Vagina (tissue), 2 donors: ENCODE measurements at regions not wholly inside any gene's neighbourhood (a gene's known extent, or its start where the extent isn't known, plus 50 kb on each side); places are given as distances from the start of the nearest gene placed in this dataset.

Source experiments
- DNase-seq, 2 donors: peaks; one replicate each; pipeline ENCODE4 v3.0.0-alpha.2; 2017; ENCODE audit errors: extremely low spot score in 2 of 2
- H3K27ac ChIP-seq: fragments of 200-600 bp; sonication (generic); one replicate; pipeline ENCODE4 v1.5.1; 2019
- H3K27me3 ChIP-seq: fragments of 200-600 bp; sonication (generic); one replicate; pipeline ENCODE4 v1.5.1; 2019
- H3K36me3 ChIP-seq, 2 donors: fragments of 200-600 bp; sonication (generic); one replicate each; pipeline ENCODE4 v1.5.1; 2017 to 2019
- H3K4me1 ChIP-seq: fragments of 200-600 bp; sonication (generic); one replicate; pipeline ENCODE4 v1.5.1; 2019
- H3K4me3 ChIP-seq, 2 donors: fragments of 200-600 bp; sonication (generic); 1 replicate in 1 of 2; 2 replicates in 1 of 2; pipeline ENCODE4 v1.5.1; 2016 to 2019
- H3K9me3 ChIP-seq: fragments of 200-600 bp; sonication (generic); one replicate; pipeline ENCODE4 v1.5.1; 2019
- CTCF ChIP-seq, 3 experiments: fragments of 450-650 bp in 2 of 3; fragments of 200-600 bp in 1 of 3; sonication (generic) in 1 of 3; IDR thresholded peaks; one replicate each; pipeline ENCODE4 v1.5.1; 2017 to 2019; ENCODE audit warnings: antibody characterized with exemption in 3 of 3, mild to moderate bottlenecking in 2 of 3, moderate library complexity in 2 of 3
- POLR2A ChIP-seq, 2 donors: fragments of 450-650 bp; IDR thresholded peaks; one replicate each; pipeline ENCODE4 v1.6.1; 2017; ENCODE audit warnings: antibody characterized with exemption in 2 of 2, mild to moderate bottlenecking in 2 of 2, moderate library complexity in 2 of 2
- POLR2AphosphoS5 ChIP-seq, 2 donors: sonication (generic); formaldehyde crosslinking; IDR thresholded peaks; one replicate each; pipeline ENCODE4 v1.9.0; 2017; ENCODE audit warnings: antibody characterized with exemption in 2 of 2, mild to moderate bottlenecking in 2 of 2, low read depth in 1 of 2; ENCODE audit not compliant: insufficient read depth in 1 of 2
- intact Hi-C: fragments of 100-400 bp; cut with DNase I; formaldehyde crosslinking; loops from one replicate; pipeline ENCODE4 v1.15.1; 2023

- DNase-seq = no peak
- TF ChIP-seq POLR2AphosphoS5 (IDR thresholded peaks at IDR 0.05; ENCODE audit: insufficient read depth in 1 of 2, low read depth in 1 of 2) = no peak
- TF ChIP-seq CTCF (IDR thresholded peaks at IDR 0.05) = no peak
- TF ChIP-seq POLR2A (IDR thresholded peaks at IDR 0.05) = no peak
- peaks cover 19% of the 10 kb centered on the region for H3K4me1 ChIP-seq
- H3K9me3 ChIP-seq = no peaks in the 10 kb centered on the region
- no peak overlapping the region for H3K27ac ChIP-seq
- H3K4me3 ChIP-seq = no peak overlapping the region
- intact Hi-C loops = no loop called here
- no peaks in the 10 kb centered on the region for H3K36me3 ChIP-seq
- H3K27me3 ChIP-seq = no peaks in the 10 kb centered on the region
These were observed 108.9 kb downstream of the VEGFA start for GRCh38 chr6:43878823-43879495.

DNA sequence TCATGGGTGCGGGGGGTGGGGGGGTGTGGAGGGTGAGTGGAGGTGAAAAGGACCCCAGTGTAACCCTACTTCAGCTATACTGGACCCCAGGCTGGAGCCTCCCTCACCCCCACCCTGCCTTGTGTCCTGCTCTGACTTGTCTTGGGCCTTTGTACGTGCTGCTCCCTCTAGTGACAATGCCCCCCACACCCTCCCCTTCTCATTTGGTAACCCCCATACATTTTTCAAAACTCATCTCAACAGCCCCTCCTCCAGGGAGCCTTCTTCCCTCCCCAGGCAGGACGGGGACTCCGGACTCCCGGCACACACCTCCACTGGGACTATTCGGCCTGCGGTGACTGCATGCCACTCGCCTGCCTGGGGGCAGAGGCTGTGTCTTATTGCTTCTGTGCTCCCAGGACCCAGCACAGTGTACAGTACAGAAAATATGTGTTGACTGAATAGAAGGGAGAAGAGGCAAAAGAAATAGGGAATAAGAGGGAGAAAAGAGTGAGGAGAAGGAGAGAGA is 108.2 kb downstream of the VEGFA start:
- intact Hi-C loops = no loop called here
- Histone ChIP-seq H3K27me3 (no peaks in the 10 kb centered on the region), H3K36me3 (no peaks in the 10 kb centered on the region), H3K4me3 (no peak overlapping the region), H3K4me1 (peaks cover 19% of the 10 kb centered on the region), H3K9me3 (no peaks in the 10 kb centered on the region), H3K27ac (no peak overlapping the region)
- no peak for DNase-seq
- TF ChIP-seq POLR2A (IDR thresholded peaks at IDR 0.05) (no peak), POLR2AphosphoS5 (IDR thresholded peaks at IDR 0.05; ENCODE audit: insufficient read depth in 1 of 2, low read depth in 1 of 2) (no peak), CTCF (IDR thresholded peaks at IDR 0.05) (no peak)

DNA sequence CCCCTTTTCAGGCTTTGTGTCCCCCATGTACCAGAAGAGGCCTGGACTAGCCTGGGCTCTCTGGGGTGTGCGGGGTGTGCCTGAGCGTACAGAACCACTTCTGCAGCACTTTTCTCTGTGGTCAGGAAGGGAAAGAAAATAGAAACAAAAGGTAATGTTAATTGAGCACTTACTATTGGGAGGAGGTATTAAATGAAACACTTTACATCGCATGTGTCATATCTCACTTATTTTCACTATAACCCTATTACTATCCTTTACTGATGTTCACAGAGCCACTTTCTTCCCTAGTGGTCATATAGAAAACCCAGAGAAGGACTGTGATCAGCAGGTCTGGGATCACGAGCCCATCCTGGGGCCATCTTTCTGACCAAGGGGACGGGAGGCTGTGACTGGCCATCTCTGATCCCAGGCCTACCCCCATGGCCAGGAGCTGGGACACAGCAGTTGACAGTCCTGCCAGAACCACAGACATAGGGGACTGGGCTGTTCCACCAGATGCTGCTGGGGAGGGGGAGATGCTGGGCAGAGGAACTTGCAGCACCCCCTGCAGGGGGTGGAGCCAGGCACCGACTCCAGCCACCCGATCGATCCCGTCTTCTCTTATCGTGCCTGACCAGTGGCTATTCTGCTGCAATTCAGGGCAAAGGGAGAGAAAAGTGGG is 107.6 kb downstream of the VEGFA start:
- H3K27ac ChIP-seq = no peak overlapping the region
- TF ChIP-seq CTCF (IDR thresholded peaks at IDR 0.05) (no peak), POLR2A (IDR thresholded peaks at IDR 0.05) (no peak), POLR2AphosphoS5 (IDR thresholded peaks at IDR 0.05; ENCODE audit: insufficient read depth in 1 of 2, low read depth in 1 of 2) (no peak)
- no peak overlapping the region for H3K4me3 ChIP-seq
- H3K9me3 ChIP-seq = no peaks in the 10 kb centered on the region
- H3K36me3 ChIP-seq = no peaks in the 10 kb centered on the region
- DNase-seq = no peak
- peaks cover 19% of the 10 kb centered on the region for H3K4me1 ChIP-seq
- no peaks in the 10 kb centered on the region for H3K27me3 ChIP-seq
- intact Hi-C loops = no loop called here

- intact Hi-C loops = no loop called here
- H3K27me3 ChIP-seq = no peaks in the 10 kb centered on the region
- TF ChIP-seq POLR2A (IDR thresholded peaks at IDR 0.05) = no peak
- no peak for TF ChIP-seq CTCF (IDR thresholded peaks at IDR 0.05)
- no peak for TF ChIP-seq POLR2AphosphoS5 (IDR thresholded peaks at IDR 0.05; ENCODE audit: insufficient read depth in 1 of 2, low read depth in 1 of 2)
- H3K4me1 ChIP-seq = peaks cover 19% of the 10 kb centered on the region
- H3K4me3 ChIP-seq = no peak overlapping the region
- no peaks in the 10 kb centered on the region for H3K36me3 ChIP-seq
- H3K27ac ChIP-seq = no peak overlapping the region
- H3K9me3 ChIP-seq = no peaks in the 10 kb centered on the region
- DNase-seq = no peak
These were observed 107.0 kb downstream of the VEGFA start for GRCh38 chr6:43877036-43877435.

DNA sequence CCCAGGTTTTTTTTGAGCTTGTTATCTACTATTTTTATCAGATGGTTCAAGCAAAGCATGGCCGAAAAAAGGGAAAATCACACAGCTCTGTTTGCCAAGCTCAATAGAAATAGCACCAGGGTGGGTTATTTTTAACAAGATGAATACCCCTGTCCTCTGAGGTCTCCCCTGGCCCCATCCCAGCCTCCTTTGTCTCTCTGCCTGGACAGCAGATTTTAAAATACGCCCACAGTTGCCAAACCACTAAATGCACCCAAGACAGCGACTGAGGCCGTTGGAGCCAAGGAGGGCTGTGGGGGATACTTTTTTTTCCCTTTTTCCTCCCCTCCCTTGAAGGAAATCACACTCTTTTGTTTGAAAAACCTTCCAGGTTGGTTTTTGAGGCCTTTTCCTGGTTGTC is 106.6 kb downstream of the VEGFA start:
- H3K9me3 ChIP-seq = no peaks in the 10 kb centered on the region
- no peak overlapping the region for H3K27ac ChIP-seq

More for the DNA sequence above, 106.6 kb downstream of the VEGFA start:
- TF ChIP-seq POLR2AphosphoS5 (IDR thresholded peaks at IDR 0.05; ENCODE audit: insufficient read depth in 1 of 2, low read depth in 1 of 2) = no peak
- TF ChIP-seq CTCF (IDR thresholded peaks at IDR 0.05) = no peak
- TF ChIP-seq POLR2A (IDR thresholded peaks at IDR 0.05) = no peak
- no peaks in the 10 kb centered on the region for H3K27me3 ChIP-seq
- intact Hi-C loops = no loop called here
- no peak overlapping the region for H3K4me3 ChIP-seq
- no peaks in the 10 kb centered on the region for H3K36me3 ChIP-seq
- DNase-seq = no peak
- H3K4me1 ChIP-seq = peaks cover 19% of the 10 kb centered on the region
